MM.1S (cell line): ENCODE measurements at regions not wholly inside any gene's neighbourhood (a gene's known extent, or its start where the extent isn't known, plus 50 kb on each side); places are given as distances from the start of the nearest gene placed in this dataset.
"Not testable (repeated sequence)": the region's sequence is repeated elsewhere in the genome, so short reads cannot be mapped to it uniquely, and the experiment has no call there.

ENCODE experiments used
- DNase-seq: peaks from one replicate; pipeline ENCODE4 v3.0.0-alpha.2; 2015
- H2AFZ ChIP-seq: fragments of 300-600 bp; sonication (generic); 2 replicates; pipeline ENCODE4 v1.6.0; 2016; ENCODE audit warnings: antibody characterized with exemption, low read length
- H3F3A ChIP-seq: fragments of 300-600 bp; sonication (generic); 2 replicates; pipeline ENCODE4 v1.6.1; 2016; ENCODE audit warnings: mild to moderate bottlenecking, antibody characterized with exemption, low read length, moderate library complexity, mixed read lengths; ENCODE audit not compliant: insufficient read depth
- H3K27ac ChIP-seq: fragments of 300-600 bp; sonication (generic); 2 replicates; pipeline ENCODE4 v1.5.1; 2016; ENCODE audit warnings: mild to moderate bottlenecking, low read length
- H3K27me3 ChIP-seq: fragments of 300-600 bp; sonication (generic); replicated peaks from 2 replicates; pipeline ENCODE4 v1.6.0; 2016; ENCODE audit warnings: low read length; ENCODE audit not compliant: insufficient read depth
- H3K36me3 ChIP-seq: fragments of 300-600 bp; sonication (generic); replicated peaks from 2 replicates; pipeline ENCODE4 v1.6.1; 2016; ENCODE audit warnings: mild to moderate bottlenecking, low read length, mixed read lengths; ENCODE audit not compliant: insufficient read depth
- H3K4me1 ChIP-seq: fragments of 300-600 bp; sonication (generic); 2 replicates; pipeline ENCODE4 v1.6.1; 2016; ENCODE audit warnings: low read length, mixed read lengths
- H3K4me2 ChIP-seq: fragments of 300-600 bp; sonication (generic); 2 replicates; pipeline ENCODE4 v1.6.0; 2016; ENCODE audit warnings: low read depth, low read length
- H3K4me3 ChIP-seq: fragments of 300-600 bp; sonication (generic); 2 replicates; pipeline ENCODE4 v1.5.1; 2016; ENCODE audit warnings: low read length, mixed read lengths
- H3K79me2 ChIP-seq: fragments of 300-600 bp; sonication (generic); 2 replicates; pipeline ENCODE4 v1.6.1; 2016; ENCODE audit warnings: mixed run types, low read length, mixed read lengths
- H3K9ac ChIP-seq: fragments of 300-600 bp; sonication (generic); 2 replicates; pipeline ENCODE4 v1.6.1; 2016; ENCODE audit warnings: low read length, mixed read lengths
- H3K9me2 ChIP-seq: fragments of 300-600 bp; sonication (generic); replicated peaks from 2 replicates; pipeline ENCODE4 v1.6.1; 2016; ENCODE audit warnings: mild to moderate bottlenecking, low read length, mixed read lengths; ENCODE audit not compliant: insufficient read depth
- H3K9me3 ChIP-seq: fragments of 300-600 bp; sonication (generic); replicated peaks from 2 replicates; pipeline ENCODE4 v1.6.1; 2016; ENCODE audit warnings: mild to moderate bottlenecking, low read length, mixed read lengths; ENCODE audit not compliant: insufficient read depth
- H4K20me1 ChIP-seq: fragments of 300-600 bp; sonication (generic); 2 replicates; pipeline ENCODE4 v1.6.1; 2016; ENCODE audit warnings: mild to moderate bottlenecking, low read length, moderate library complexity, mixed read lengths; ENCODE audit not compliant: insufficient read depth
- CTCF ChIP-seq: fragments of 300-600 bp; sonication (generic); IDR thresholded peaks from 2 replicates; pipeline ENCODE4 v1.5.1; 2016; ENCODE audit warnings: antibody characterized with exemption, low read length, mixed read lengths
- EZH2 ChIP-seq: fragments of 300-600 bp; sonication (generic); optimal IDR thresholded peaks from 2 replicates; pipeline ENCODE3; 2017; ENCODE audit warnings: low read depth, mild to moderate bottlenecking, antibody characterized with exemption, low read length, mixed read lengths
- EZH2phosphoT487 ChIP-seq: fragments of 300-600 bp; sonication (generic); IDR thresholded peaks from 2 replicates; pipeline ENCODE4 v1.6.1; 2018; ENCODE audit warnings: antibody characterized with exemption, low read length

GRCh38 chr6:6946206-6947155 lies 161.3 kb upstream of the RREB1 start:
- H3K4me2 ChIP-seq: no peak overlapping the region
- no peak overlapping the region for H2AFZ ChIP-seq
- no peaks in the 10 kb centered on the region for H3K4me1 ChIP-seq
- no peak for DNase-seq
- no peaks in the 10 kb centered on the region for H3K36me3 ChIP-seq
- no peaks in the 10 kb centered on the region for H3K9me2 ChIP-seq
- H3K27ac ChIP-seq: no peak overlapping the region
- no peak overlapping the region for H3K9ac ChIP-seq
- no peaks in the 10 kb centered on the region for H3K9me3 ChIP-seq
- no peaks in the 10 kb centered on the region for H3K27me3 ChIP-seq
- H3F3A ChIP-seq: no peaks in the 10 kb centered on the region
- no peaks in the 10 kb centered on the region for H4K20me1 ChIP-seq
- no peaks in the 10 kb centered on the region for H3K79me2 ChIP-seq
- no peak for TF ChIP-seq EZH2phosphoT487
- H3K4me3 ChIP-seq: no peak overlapping the region

GRCh38 chr6:6950373-6951145 lies 157.2 kb upstream of the RREB1 start:
- no peak for TF ChIP-seq EZH2phosphoT487
- Histone ChIP-seq H3K4me2 (no peak overlapping the region), H3K9me3 (no peaks in the 10 kb centered on the region), H3K9me2 (no peaks in the 10 kb centered on the region), H4K20me1 (no peaks in the 10 kb centered on the region), H3K4me3 (no peak overlapping the region), H3K9ac (no peak overlapping the region), H3F3A (no peaks in the 10 kb centered on the region), H3K4me1 (no peaks in the 10 kb centered on the region), H3K27me3 (no peaks in the 10 kb centered on the region), H3K36me3 (no peaks in the 10 kb centered on the region), H2AFZ (no peak overlapping the region), H3K27ac (no peak overlapping the region), H3K79me2 (no peaks in the 10 kb centered on the region)
- no peak for DNase-seq

GRCh38 chr6:6951355-6951754 lies 156.4 kb upstream of the RREB1 start:
- Histone ChIP-seq H3K9me2 (no peaks in the 10 kb centered on the region), H3K9ac (no peak overlapping the region), H3K79me2 (no peaks in the 10 kb centered on the region), H3K27ac (no peak overlapping the region), H3K4me3 (no peak overlapping the region), H3K9me3 (no peaks in the 10 kb centered on the region), H3K4me2 (no peak overlapping the region), H2AFZ (no peak overlapping the region), H4K20me1 (no peaks in the 10 kb centered on the region), H3K36me3 (no peaks in the 10 kb centered on the region), H3K4me1 (no peaks in the 10 kb centered on the region), H3F3A (no peaks in the 10 kb centered on the region), H3K27me3 (no peaks in the 10 kb centered on the region)
- TF ChIP-seq EZH2phosphoT487: no peak
- TF ChIP-seq EZH2: no peak
- no peak for TF ChIP-seq CTCF
- no peak for DNase-seq

GRCh38 chr6:6952484-6952883 lies 155.3 kb upstream of the RREB1 start:
- H4K20me1 ChIP-seq: no peaks in the 10 kb centered on the region
- H3K9me2 ChIP-seq: no peaks in the 10 kb centered on the region
- no peaks in the 10 kb centered on the region for H3K27me3 ChIP-seq
- H3K4me2 ChIP-seq: no peak overlapping the region
- H3K4me3 ChIP-seq: no peak overlapping the region
- H3K27ac ChIP-seq: no peak overlapping the region
- H2AFZ ChIP-seq: no peak overlapping the region
- no peak overlapping the region for H3K9ac ChIP-seq
- H3K4me1 ChIP-seq: no peaks in the 10 kb centered on the region
- no peak for DNase-seq
- no peaks in the 10 kb centered on the region for H3K79me2 ChIP-seq
- no peaks in the 10 kb centered on the region for H3K9me3 ChIP-seq
- TF ChIP-seq CTCF (no peak), EZH2phosphoT487 (no peak), EZH2 (no peak)
- H3K36me3 ChIP-seq: no peaks in the 10 kb centered on the region
- no peaks in the 10 kb centered on the region for H3F3A ChIP-seq

- H3K79me2 ChIP-seq, H3F3A ChIP-seq, H3K4me3 ChIP-seq, H3K36me3 ChIP-seq, H3K4me1 ChIP-seq, DNase-seq, H3K9ac ChIP-seq, H3K27me3 ChIP-seq, H4K20me1 ChIP-seq, H3K27ac ChIP-seq, H3K4me2 ChIP-seq, H3K9me2 ChIP-seq, H3K9me3 ChIP-seq, H2AFZ ChIP-seq: not testable (repeated sequence)
Measured at GRCh38 chr6:6952927-6953326, 154.8 kb upstream of the RREB1 start.
